NB4 (cell line): ENCODE measurements at regions not wholly inside any gene's neighbourhood (a gene's known extent, or its start where the extent isn't known, plus 50 kb on each side); places are given as distances from the start of the nearest gene placed in this dataset.

Experiments used
- DNase-seq: peaks from one replicate; pipeline ENCODE4 v3.0.0; 2010; ENCODE audit warnings: low read depth
- H3K4me3 ChIP-seq: one replicate; pipeline ENCODE4 v1.5.1; 2011; ENCODE audit warnings: mild to moderate bottlenecking, low read depth, low read length, moderate library complexity
- MYC ChIP-seq: IDR thresholded peaks from 2 replicates; pipeline ENCODE4 v1.6.1; 2011; ENCODE audit warnings: low read depth, low read length
- POLR2A ChIP-seq: IDR thresholded peaks from 2 replicates; pipeline ENCODE4 v1.6.1; 2011; ENCODE audit warnings: mild to moderate bottlenecking; ENCODE audit not compliant: insufficient read length; ENCODE audit errors: extremely low read depth
- TF ChIP-seq, protein P1 (sequence below): IDR thresholded peaks from one replicate; pipeline ENCODE4 v1.5.1; 2012; ENCODE audit warnings: low read depth, low read length
- TF ChIP-seq, protein P2 (sequence below): IDR thresholded peaks from 2 replicates; pipeline ENCODE4 v1.6.1; 2011; ENCODE audit warnings: low read depth, low read length

DNA sequence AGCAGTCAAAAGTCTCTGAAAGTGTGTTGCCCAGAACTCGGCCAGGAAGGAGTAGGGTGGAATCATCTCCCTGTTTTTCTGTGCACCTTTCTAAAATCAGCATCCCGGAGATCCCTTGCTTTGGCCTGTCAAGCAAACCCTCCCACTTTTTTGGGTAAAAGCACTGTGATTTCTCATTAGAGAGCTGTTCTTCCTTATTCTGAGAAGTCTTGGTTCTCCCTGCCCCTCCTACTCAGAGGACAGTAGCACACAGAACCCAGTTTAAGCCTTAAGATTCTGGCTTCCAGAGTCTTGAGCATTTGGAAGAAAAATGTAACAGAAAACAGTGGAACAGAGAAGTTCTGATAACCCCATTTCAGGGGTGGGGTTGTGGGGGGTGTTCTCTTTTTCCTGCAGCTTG lies 52.6 kb upstream of the KATNAL1 start:
- TF ChIP-seq MYC (no peak), POLR2A (no peak)
- TF ChIP-seq, protein P1, sequence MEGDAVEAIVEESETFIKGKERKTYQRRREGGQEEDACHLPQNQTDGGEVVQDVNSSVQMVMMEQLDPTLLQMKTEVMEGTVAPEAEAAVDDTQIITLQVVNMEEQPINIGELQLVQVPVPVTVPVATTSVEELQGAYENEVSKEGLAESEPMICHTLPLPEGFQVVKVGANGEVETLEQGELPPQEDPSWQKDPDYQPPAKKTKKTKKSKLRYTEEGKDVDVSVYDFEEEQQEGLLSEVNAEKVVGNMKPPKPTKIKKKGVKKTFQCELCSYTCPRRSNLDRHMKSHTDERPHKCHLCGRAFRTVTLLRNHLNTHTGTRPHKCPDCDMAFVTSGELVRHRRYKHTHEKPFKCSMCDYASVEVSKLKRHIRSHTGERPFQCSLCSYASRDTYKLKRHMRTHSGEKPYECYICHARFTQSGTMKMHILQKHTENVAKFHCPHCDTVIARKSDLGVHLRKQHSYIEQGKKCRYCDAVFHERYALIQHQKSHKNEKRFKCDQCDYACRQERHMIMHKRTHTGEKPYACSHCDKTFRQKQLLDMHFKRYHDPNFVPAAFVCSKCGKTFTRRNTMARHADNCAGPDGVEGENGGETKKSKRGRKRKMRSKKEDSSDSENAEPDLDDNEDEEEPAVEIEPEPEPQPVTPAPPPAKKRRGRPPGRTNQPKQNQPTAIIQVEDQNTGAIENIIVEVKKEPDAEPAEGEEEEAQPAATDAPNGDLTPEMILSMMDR, result no peak
- no peak overlapping the region for H3K4me3 ChIP-seq
- no peak for DNase-seq

DNA sequence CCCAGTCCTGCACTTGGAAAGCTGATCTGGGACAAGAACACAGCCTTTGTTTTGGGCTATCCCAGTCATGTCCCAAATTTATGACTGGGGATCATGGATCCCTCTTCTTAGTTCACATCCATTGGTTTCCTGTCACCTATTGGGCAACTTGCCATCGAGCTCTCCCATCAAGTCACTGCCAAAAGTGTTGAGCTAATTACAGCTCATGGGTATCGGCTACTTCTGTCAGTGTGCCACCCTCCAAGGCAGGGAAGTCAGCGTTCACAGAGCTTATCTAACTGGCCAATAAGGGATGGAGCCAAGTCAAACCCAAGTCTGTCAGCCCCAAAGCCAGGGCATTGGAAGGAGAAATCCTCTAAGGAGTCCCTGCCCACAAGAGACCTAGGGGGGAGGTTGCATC lies 53.2 kb upstream of the KATNAL1 start:
- TF ChIP-seq, protein P2, sequence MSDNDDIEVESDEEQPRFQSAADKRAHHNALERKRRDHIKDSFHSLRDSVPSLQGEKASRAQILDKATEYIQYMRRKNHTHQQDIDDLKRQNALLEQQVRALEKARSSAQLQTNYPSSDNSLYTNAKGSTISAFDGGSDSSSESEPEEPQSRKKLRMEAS, result no peak
- no peak for TF ChIP-seq MYC
- TF ChIP-seq POLR2A, result no peak
- TF ChIP-seq, protein P1, result no peak
- no peak overlapping the region for H3K4me3 ChIP-seq
- DNase-seq, result no peak

DNA sequence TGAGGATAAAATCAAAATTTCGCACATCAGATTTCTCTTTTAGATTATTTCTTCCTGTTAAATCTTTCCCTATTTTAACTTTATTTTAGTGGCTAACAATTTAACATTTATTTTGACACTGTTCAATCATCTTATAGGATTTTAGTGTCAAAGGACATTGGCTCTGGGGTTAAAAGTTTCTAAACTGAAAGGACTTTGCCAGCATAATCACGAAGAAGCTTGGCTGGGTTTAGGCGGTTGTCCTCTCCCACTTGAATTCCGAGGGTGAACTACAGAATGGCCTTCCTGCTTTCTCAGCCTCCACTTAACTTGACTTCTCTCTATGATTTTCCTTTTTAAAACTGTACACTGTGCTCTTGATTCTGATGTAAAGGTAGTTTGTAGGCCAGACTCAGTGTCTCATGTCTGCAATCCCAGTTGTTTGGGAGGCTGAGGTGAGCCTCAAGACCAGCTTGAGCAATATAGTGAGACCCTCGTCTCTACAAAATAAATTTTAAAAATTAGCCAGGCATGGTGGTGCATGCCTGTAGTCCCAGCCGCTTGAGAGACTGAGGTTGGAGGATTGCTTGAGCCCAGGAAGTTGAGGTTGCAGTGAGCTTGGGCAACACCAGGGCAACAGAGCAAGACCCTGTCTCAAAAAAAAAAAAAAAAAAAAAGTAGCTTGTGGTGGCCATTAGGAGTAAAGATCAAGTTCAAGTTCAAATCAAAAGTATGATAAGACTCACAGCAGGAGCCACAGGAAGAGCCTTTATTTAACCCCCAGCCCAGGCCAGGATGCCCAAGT lies 54.8 kb upstream of the KATNAL1 start:
- no peak for DNase-seq
- TF ChIP-seq POLR2A (no peak), MYC (no peak)
- TF ChIP-seq, protein P2, result no peak
- TF ChIP-seq, protein P1, result no peak
- no peak overlapping the region for H3K4me3 ChIP-seq

DNA sequence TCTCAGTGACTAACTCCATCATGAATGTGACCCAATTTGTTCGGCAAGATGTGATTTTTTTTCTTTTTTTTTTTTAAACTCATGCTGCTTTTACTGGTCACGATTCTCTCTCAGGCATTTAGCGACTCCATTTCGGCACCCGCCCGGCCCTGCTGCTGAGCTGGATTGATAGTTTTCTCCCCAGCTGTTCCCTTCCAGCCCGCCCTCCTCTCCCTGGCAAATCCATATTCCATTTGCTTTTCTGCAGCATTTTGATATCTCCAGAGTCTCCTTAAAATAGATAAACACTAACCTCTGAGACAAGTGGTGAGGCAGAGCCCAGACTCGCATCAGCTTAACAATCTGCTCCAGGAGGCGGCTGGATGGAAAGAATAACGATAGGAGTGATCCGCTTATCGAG lies 55.5 kb upstream of the KATNAL1 start:
- DNase-seq, result no peak
- H3K4me3 ChIP-seq, result no peak overlapping the region
- TF ChIP-seq MYC (no peak), POLR2A (no peak)

DNA sequence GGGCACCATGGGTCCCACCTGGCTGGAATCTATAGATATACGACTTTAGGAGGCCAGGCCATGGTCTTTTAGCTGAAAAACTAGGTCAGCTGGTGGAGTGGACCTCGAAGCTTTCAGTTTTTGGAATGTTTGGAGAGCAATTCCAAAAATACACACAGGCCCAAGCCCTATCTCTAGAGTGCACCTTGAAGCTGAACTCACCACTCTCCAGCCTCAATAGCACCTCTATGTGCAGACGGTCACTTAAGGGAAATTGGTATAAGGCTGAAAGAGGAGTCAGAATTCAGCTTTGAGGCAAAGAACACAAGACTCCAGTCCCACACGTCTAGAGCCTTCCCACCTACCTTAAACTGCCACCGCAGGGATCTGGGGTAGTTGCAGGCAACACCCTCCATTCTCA lies 56.4 kb upstream of the KATNAL1 start:
- TF ChIP-seq, protein P2, result no peak
- no peak for TF ChIP-seq MYC
- TF ChIP-seq, protein P1, result no peak
- TF ChIP-seq POLR2A, result no peak
- H3K4me3 ChIP-seq, result no peak overlapping the region
- DNase-seq, result no peak

DNA sequence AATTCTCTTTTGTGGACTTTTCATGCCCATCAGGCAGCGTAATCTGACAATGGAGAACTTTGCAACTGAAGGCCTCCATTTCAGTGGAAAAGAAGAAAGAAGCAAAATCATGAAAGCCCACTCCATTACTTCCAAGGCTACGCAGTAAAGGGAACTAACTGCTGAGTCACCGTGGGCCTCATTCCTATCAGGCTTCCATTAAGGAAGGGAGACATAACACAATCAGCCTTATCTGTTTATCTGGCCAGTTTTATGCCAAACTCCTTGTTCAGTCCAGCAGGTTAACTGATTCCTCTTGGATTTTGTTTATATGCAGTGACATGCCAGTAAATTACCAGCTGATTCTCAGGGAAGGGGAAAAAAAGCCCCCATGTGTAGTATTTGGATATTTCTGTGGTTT lies 56.8 kb upstream of the KATNAL1 start:
- TF ChIP-seq, protein P2, result no peak
- TF ChIP-seq POLR2A (no peak), MYC (no peak)
- TF ChIP-seq, protein P1, result no peak
- no peak overlapping the region for H3K4me3 ChIP-seq
- peak; percentile 36 for DNase-seq
